Islet of Langerhans (tissue), 1 donor: ENCODE measurements at regions not wholly inside any gene's neighbourhood (a gene's known extent, or its start where the extent isn't known, plus 50 kb on each side); places are given as distances from the start of the nearest gene placed in this dataset.

ENCODE experiments used
- FAIRE-seq: peaks from one replicate; lab custom pipeline; 2011; peaks lifted over from hg19 to GRCh38; lab: Jason Lieb, UNC

GRCh38 chr7:25557930-25558329 lies 329.6 kb upstream of the NPVF start:
- FAIRE-seq = no peak

DNA sequence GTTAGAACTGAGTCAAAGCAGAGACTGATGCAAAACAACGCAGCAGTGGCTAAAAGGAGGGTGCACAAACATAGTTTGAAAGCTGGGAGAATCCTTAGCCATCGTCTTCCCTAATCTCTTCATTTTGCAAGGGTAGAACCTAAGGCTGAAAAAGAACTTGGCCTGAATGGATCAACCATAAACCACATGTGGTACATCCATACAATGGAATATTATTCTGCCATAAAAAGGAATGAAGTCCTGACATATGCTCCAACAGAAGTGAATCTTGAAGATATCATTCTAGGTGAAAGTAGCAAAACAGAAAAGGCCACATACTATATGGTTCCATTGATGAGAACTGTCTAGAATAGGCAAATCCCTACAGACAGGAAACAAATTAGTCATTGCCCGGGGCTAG lies 330.3 kb upstream of the NPVF start:
- FAIRE-seq = no peak

- FAIRE-seq = no peak
Measured at GRCh38 chr7:25559581-25560367, 331.5 kb upstream of the NPVF start.

DNA sequence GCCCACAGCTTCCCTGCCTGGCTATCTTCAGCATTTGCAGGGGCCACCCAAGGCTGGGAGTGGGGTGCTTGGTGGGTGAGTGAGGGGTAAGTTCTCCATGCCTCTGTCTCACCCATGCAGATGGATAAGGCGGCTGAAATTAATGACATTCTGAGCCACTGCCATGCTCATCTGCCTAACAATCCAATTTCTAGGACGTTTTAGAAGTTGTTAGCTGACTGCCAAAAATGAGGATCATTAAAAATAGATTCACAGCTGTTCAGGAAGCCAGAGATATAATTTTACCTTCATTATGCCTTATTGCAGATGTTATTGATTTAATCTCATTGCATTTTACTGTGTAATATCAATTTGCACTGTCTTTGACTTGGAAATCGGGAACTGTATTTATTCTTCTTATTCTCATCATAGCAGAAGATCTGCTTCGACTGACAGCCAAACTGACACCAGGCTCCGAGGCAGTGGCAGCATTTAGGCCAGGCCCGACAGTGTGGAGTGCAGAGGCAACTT lies 334.4 kb upstream of the NPVF start:
- no peak for FAIRE-seq

DNA sequence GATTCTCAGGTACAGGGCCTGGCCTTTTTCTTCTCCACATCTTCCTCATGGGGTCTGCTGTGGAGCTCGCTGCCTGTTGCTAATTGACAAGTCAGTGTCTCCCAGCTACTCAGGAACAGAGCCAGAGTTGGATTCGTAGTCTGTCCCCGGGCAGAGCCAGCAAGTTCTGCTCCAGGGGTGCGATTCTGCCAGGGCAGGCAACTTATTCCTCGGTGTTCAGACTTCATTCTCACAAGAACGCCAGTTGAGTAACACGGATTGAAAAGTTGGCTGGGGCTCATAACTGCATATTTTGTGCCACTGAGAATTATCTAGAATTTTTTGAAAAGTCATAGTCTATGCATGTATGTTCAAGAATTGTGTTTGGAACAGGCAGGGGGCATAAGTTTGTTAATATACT lies 336.7 kb upstream of the NPVF start:
- FAIRE-seq = no peak

GRCh38 chr7:25565949-25566348 lies 337.7 kb upstream of the NPVF start:
- peak; percentile 98 for FAIRE-seq

- no peak for FAIRE-seq
Measured at GRCh38 chr7:25567430-25567829, 339.1 kb upstream of the NPVF start.

GRCh38 chr7:25569765-25570164 lies 341.5 kb upstream of the NPVF start:
- FAIRE-seq = no peak

DNA sequence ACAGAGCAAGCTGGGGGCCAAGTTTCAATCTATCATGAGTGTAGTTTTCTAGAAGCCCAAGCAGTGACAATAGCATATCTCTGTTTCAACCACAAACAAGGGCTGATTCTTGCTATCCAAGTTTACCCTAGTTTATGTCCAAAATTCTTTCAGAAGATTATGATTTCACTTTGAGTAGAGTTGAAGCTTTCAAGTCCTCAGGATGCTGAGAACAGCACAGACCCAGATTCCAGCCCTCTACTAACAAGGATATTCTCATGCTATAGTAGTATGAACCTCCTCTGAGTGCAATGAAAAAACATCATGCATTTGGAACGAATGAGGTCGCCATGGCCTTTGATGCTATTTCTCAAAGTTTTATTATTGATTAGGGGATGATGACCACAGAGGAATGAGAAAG lies 344.1 kb upstream of the NPVF start:
- no peak for FAIRE-seq

GRCh38 chr7:25574828-25575227 lies 346.5 kb upstream of the NPVF start:
- no peak for FAIRE-seq

DNA sequence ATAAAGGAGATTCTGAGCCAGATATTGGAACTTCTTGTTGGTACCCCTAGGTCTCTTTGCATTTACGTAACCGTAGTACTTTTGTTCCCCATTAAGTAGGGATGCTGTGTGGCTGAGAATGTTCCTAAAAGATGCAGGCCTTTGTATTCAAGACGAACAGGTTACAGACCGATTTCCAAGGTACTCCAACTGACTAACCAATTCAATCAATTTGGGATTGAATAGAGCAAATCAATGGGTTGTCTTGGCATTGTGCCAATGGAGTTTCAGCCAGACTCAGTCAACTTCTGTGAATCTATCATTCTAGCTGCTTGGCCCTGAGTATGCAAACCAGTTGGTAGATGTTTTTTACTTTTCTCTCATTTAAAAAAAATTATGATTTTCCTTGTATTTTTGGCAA lies 347.3 kb upstream of the NPVF start:
- FAIRE-seq = no peak

GRCh38 chr7:25578991-25579777 lies 350.9 kb upstream of the NPVF start:
- FAIRE-seq = no peak

- no peak for FAIRE-seq
Measured at GRCh38 chr7:25579778-25580075, 351.4 kb upstream of the NPVF start.

DNA sequence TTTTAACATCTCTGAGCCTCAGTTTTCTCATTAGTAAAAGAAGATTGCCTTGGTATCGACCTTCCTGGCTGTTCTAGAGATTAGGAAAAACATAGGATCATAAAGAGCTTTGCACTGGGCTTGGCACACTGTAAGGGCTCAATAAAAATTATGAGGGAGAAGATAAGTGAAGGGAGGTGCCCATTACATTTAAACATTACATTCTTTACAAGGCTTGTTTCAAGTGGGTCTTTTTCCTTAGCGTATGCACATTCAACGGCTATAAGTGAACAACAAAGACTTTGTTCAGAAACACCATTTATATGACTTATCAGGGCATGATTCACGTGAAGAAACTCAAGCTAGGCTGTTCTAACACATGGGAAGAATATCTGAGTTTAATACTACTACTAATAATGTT lies 351.9 kb upstream of the NPVF start:
- no peak for FAIRE-seq

DNA sequence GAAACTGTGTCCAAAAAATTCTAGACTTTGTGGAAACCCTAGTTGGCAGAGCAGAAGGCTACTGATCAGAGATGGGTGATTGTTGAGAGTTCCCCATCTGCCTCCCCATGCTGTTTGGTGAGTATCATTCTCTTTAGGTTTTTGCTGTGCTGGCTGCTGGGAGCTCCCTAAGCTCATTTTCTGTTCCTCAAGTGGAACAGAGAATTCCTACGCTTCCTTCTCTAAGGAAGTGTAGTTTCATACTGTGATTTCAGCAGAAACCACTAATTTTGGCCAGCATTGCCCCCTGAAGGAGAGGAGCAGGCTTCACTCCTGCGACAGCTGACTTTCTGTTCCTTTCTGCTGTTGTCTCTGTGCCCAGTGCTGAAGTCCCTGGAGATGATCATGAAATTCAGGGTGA lies 355.3 kb upstream of the NPVF start:
- no peak for FAIRE-seq

GRCh38 chr7:25584112-25584938 lies 356.0 kb upstream of the NPVF start:
- FAIRE-seq = no peak

- no peak for FAIRE-seq
Measured at GRCh38 chr7:25586513-25586912, 358.2 kb upstream of the NPVF start.

- FAIRE-seq = no peak
Measured at GRCh38 chr7:25594122-25594521, 365.8 kb upstream of the NPVF start.

DNA sequence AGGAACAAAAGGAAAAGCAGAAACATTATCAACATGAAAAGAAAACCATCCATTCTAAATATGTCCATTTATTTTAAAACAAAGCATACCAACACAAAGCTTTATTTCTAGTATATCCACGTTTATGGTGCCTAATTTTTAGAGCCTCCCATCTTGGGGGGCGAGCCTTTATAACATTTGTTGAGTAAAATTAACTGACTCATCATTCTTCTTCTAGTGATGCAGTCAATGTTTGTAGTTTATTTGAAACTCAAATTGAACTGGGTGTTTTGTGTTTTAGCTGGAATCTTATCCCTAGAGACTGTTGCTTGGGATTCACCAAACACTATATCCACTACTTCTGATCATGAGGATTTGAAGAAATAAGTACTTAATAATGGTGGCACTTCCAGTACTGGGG lies 366.4 kb upstream of the NPVF start:
- FAIRE-seq = no peak

GRCh38 chr7:25595996-25596395 lies 367.7 kb upstream of the NPVF start:
- no peak for FAIRE-seq

DNA sequence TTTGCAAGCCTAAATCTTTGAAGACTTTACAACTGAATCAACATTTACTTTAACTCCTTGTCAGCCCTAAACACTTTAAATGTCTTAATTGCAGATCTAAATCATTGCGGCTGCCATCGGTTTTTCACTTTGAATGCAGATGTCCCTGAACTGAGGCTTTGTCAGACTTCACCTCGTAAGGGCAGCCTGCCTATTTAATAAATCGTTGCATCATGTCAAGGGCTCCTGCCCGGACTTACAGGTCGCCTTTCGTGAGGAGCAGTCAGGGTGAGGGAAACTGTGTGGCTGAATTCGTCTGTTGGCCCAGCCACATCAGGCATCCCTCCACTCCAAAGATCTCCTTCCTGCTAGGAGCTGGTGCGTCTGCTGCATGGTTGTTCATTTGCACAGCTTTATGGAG lies 368.2 kb upstream of the NPVF start:
- no peak for FAIRE-seq

GRCh38 chr7:25597946-25598345 lies 369.7 kb upstream of the NPVF start:
- no peak for FAIRE-seq

DNA sequence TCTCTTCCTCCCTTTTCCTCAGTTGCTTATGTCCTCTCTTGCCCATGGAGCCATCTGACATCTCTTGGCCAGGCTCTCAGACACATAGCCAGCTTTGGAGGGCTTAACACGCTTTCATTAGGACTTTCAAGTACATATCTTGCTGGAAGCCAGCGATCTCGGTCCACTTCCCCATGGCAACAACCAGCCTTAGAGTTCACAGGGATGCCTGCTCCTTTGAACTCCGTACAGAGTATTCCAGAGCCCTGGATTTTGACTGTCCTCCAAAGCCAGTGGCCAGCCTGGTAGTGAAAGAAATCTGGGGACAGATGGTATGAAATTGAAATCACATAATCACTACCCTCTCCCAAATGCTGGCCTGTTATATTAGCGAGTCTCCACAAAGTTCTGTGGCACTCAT lies 370.5 kb upstream of the NPVF start:
- FAIRE-seq = no peak
